ENCODE measurements at regions not wholly inside any gene's neighbourhood (a gene's known extent, or its start where the extent isn't known, plus 50 kb on each side); places are given as distances from the start of the nearest gene placed in this dataset.
A peak's percentile ranks its signal among the peaks of the same experiment; 100 is the strongest.

GRCh38 chr22:22432479-22432878, 76.1 kb downstream of the ZNF280B start:
- no peaks in the 10 kb centered on the region for H3K9me3 Mint-ChIP-seq
- H3K36me3 Mint-ChIP-seq = no peaks in the 10 kb centered on the region
- no peak overlapping the region for H3K4me3 ChIP-seq (ENCODE audit: low read length)
- TF ChIP-seq CTCF (IDR thresholded peaks at IDR 0.05) = no peak
- no peaks in the 10 kb centered on the region for H3K27me3 ChIP-seq (ENCODE audit: control insufficient read depth, insufficient read depth, low read length)
- intact Hi-C loops (cut with micrococcal nuclease) = no loop called here
- WGBS (ENCODE audit: insufficient coverage) = 41% methylated on average over 1 of the region's 1 CpG
- DNase-seq (no peak), ATAC-seq (peak in 1 of 3 donors; percentile 18)
- H3K4me3 Mint-ChIP-seq = no peak overlapping the region
- peaks cover 18 to 46% of the 10 kb centered on the region in 2 donors for H3K27me3 Mint-ChIP-seq (ENCODE audit: low read depth in 2 of 2)
- H3K9me3 ChIP-seq (ENCODE audit: control insufficient read depth, insufficient read depth, low read length) = no peaks in the 10 kb centered on the region
- no peak overlapping the region for H3K27ac ChIP-seq (ENCODE audit: low read length)
- H3K4me1 ChIP-seq (ENCODE audit: control insufficient read depth, insufficient read depth, low read length) = peaks cover 7% of the 10 kb centered on the region
- no peak overlapping the region for H3K27ac Mint-ChIP-seq
- no peaks in the 10 kb centered on the region for H3K4me1 Mint-ChIP-seq
- no peaks in the 10 kb centered on the region for H3K36me3 ChIP-seq (ENCODE audit: control insufficient read depth, insufficient read depth, low read length)

- Histone ChIP-seq H3K27me3 (ENCODE audit: control insufficient read depth, insufficient read depth, low read length) (no peaks in the 10 kb centered on the region), H3K4me3 (ENCODE audit: low read length) (no peak overlapping the region), H3K36me3 (ENCODE audit: control insufficient read depth, insufficient read depth, low read length) (no peaks in the 10 kb centered on the region), H3K9me3 (ENCODE audit: control insufficient read depth, insufficient read depth, low read length) (no peaks in the 10 kb centered on the region), H3K4me1 (ENCODE audit: control insufficient read depth, insufficient read depth, low read length) (peaks cover 4% of the 10 kb centered on the region), H3K27ac (ENCODE audit: low read length) (no peak overlapping the region)
- peaks cover 19 to 51% of the 10 kb centered on the region in 2 donors for H3K27me3 Mint-ChIP-seq (ENCODE audit: low read depth in 2 of 2)
- no peaks in the 10 kb centered on the region for H3K4me1 Mint-ChIP-seq
- no peak overlapping the region for H3K4me3 Mint-ChIP-seq
- H3K27ac Mint-ChIP-seq = no peak overlapping the region
- 74% methylated on average over 3 of the region's 3 CpGs for WGBS (ENCODE audit: insufficient coverage)
- intact Hi-C loops (cut with micrococcal nuclease) = no loop called here
- ATAC-seq (no peak), DNase-seq (no peak)
- H3K36me3 Mint-ChIP-seq = no peaks in the 10 kb centered on the region
- H3K9me3 Mint-ChIP-seq = no peaks in the 10 kb centered on the region
- no peak for TF ChIP-seq CTCF (IDR thresholded peaks at IDR 0.05)
Observed at GRCh38 chr22:22432937-22433336, 75.6 kb downstream of the ZNF280B start.

- H3K4me1 ChIP-seq (ENCODE audit: control insufficient read depth, insufficient read depth, low read length) = peaks cover 4% of the 10 kb centered on the region
- no peak overlapping the region for H3K27ac ChIP-seq (ENCODE audit: low read length)
- no peaks in the 10 kb centered on the region for H3K9me3 ChIP-seq (ENCODE audit: control insufficient read depth, insufficient read depth, low read length)
- no peaks in the 10 kb centered on the region for H3K27me3 ChIP-seq (ENCODE audit: control insufficient read depth, insufficient read depth, low read length)
- no peak overlapping the region for H3K27ac Mint-ChIP-seq
- no peaks in the 10 kb centered on the region for H3K36me3 ChIP-seq (ENCODE audit: control insufficient read depth, insufficient read depth, low read length)
- ATAC-seq (no peak), DNase-seq (no peak)
- no peaks in the 10 kb centered on the region for H3K36me3 Mint-ChIP-seq
- intact Hi-C loops (cut with micrococcal nuclease) = no loop called here
- TF ChIP-seq CTCF (IDR thresholded peaks at IDR 0.05) = no peak
- WGBS (ENCODE audit: insufficient coverage) = 64% methylated on average over 3 of the region's 4 CpGs
- peaks cover 19 to 52% of the 10 kb centered on the region in 2 donors for H3K27me3 Mint-ChIP-seq (ENCODE audit: low read depth in 2 of 2)
- H3K4me3 ChIP-seq (ENCODE audit: low read length) = no peak overlapping the region
- H3K4me3 Mint-ChIP-seq = no peak overlapping the region
- no peaks in the 10 kb centered on the region for H3K9me3 Mint-ChIP-seq
- no peaks in the 10 kb centered on the region for H3K4me1 Mint-ChIP-seq
Observed at GRCh38 chr22:22433770-22434169, 74.8 kb downstream of the ZNF280B start.

All from natural killer cell (primary cell).